ENCODE measurements at regions not wholly inside any gene's neighbourhood (a gene's known extent, or its start where the extent isn't known, plus 50 kb on each side); places are given as distances from the start of the nearest gene placed in this dataset.

GRCh38 chr13:86201477-86201876, 402.3 kb upstream of the SLITRK6 start:
- no peak for DNase-seq

- DNase-seq = peak; percentile 16
These were observed 394.1 kb upstream of the SLITRK6 start for GRCh38 chr13:86193281-86193680.

GRCh38 chr13:86188170-86188569, 389.0 kb upstream of the SLITRK6 start:
- no peak for DNase-seq

GRCh38 chr13:86185636-86186035, 386.4 kb upstream of the SLITRK6 start:
- no peak for DNase-seq

- DNase-seq = no peak
These were observed 385.9 kb upstream of the SLITRK6 start for GRCh38 chr13:86185107-86185506.

GRCh38 chr13:86174622-86175021, 375.4 kb upstream of the SLITRK6 start:
- peak; percentile 2 for DNase-seq

GRCh38 chr13:86172961-86173360, 373.7 kb upstream of the SLITRK6 start:
- DNase-seq = no peak

GRCh38 chr13:86161257-86161656, 362.0 kb upstream of the SLITRK6 start:
- no peak for DNase-seq

- DNase-seq = no peak
These were observed 356.5 kb upstream of the SLITRK6 start for GRCh38 chr13:86155756-86156155.

GRCh38 chr13:86142080-86142479, 342.9 kb upstream of the SLITRK6 start:
- DNase-seq = no peak

- DNase-seq = no peak
These were observed 336.6 kb upstream of the SLITRK6 start for GRCh38 chr13:86135856-86136255.

GRCh38 chr13:86121881-86122280, 322.7 kb upstream of the SLITRK6 start:
- no peak for DNase-seq

GRCh38 chr13:86109107-86109506, 309.9 kb upstream of the SLITRK6 start:
- DNase-seq = no peak

GRCh38 chr13:86108334-86108733, 309.1 kb upstream of the SLITRK6 start:
- DNase-seq = no peak

- DNase-seq = no peak
These were observed 299.3 kb upstream of the SLITRK6 start for GRCh38 chr13:86098511-86098910.

GRCh38 chr13:86095351-86095750, 296.1 kb upstream of the SLITRK6 start:
- DNase-seq = no peak

GRCh38 chr13:86090181-86090580, 291.0 kb upstream of the SLITRK6 start:
- DNase-seq = no peak

GRCh38 chr13:86087244-86087643, 288.0 kb upstream of the SLITRK6 start:
- DNase-seq = no peak

GRCh38 chr13:86085890-86086289, 286.7 kb upstream of the SLITRK6 start:
- DNase-seq = no peak

GRCh38 chr13:86082121-86082520, 282.9 kb upstream of the SLITRK6 start:
- DNase-seq = no peak

- DNase-seq = no peak
These were observed 281.2 kb upstream of the SLITRK6 start for GRCh38 chr13:86080340-86080995.

- DNase-seq = peak; percentile 11
These were observed 267.6 kb upstream of the SLITRK6 start for GRCh38 chr13:86066611-86067365.

- DNase-seq = no peak
These were observed 252.9 kb upstream of the SLITRK6 start for GRCh38 chr13:86052141-86052540.
